ENCODE measurements at regions not wholly inside any gene's neighbourhood (a gene's known extent, or its start where the extent isn't known, plus 50 kb on each side); places are given as distances from the start of the nearest gene placed in this dataset.

- CTCF ChIA-PET = interaction anchor here (1.0 to 1.5 kb wide), 3 partner anchors 8 to 39 kb away, joined by 3 read pairs; no protein-coding TSS in a partner anchor
- POLR2A ChIA-PET = no interaction called here
- no peak for DNase-seq (ENCODE audit: extremely low spot score)
- TF ChIP-seq, protein P1, sequence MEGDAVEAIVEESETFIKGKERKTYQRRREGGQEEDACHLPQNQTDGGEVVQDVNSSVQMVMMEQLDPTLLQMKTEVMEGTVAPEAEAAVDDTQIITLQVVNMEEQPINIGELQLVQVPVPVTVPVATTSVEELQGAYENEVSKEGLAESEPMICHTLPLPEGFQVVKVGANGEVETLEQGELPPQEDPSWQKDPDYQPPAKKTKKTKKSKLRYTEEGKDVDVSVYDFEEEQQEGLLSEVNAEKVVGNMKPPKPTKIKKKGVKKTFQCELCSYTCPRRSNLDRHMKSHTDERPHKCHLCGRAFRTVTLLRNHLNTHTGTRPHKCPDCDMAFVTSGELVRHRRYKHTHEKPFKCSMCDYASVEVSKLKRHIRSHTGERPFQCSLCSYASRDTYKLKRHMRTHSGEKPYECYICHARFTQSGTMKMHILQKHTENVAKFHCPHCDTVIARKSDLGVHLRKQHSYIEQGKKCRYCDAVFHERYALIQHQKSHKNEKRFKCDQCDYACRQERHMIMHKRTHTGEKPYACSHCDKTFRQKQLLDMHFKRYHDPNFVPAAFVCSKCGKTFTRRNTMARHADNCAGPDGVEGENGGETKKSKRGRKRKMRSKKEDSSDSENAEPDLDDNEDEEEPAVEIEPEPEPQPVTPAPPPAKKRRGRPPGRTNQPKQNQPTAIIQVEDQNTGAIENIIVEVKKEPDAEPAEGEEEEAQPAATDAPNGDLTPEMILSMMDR (IDR thresholded peaks at IDR 0.05; ENCODE audit: control extremely low read depth, extremely low read depth, low read depth, missing control alignments) = no peak
Observed at GRCh38 chr6:147808640-147809039, 300.1 kb downstream of the SAMD5 start.

DNA sequence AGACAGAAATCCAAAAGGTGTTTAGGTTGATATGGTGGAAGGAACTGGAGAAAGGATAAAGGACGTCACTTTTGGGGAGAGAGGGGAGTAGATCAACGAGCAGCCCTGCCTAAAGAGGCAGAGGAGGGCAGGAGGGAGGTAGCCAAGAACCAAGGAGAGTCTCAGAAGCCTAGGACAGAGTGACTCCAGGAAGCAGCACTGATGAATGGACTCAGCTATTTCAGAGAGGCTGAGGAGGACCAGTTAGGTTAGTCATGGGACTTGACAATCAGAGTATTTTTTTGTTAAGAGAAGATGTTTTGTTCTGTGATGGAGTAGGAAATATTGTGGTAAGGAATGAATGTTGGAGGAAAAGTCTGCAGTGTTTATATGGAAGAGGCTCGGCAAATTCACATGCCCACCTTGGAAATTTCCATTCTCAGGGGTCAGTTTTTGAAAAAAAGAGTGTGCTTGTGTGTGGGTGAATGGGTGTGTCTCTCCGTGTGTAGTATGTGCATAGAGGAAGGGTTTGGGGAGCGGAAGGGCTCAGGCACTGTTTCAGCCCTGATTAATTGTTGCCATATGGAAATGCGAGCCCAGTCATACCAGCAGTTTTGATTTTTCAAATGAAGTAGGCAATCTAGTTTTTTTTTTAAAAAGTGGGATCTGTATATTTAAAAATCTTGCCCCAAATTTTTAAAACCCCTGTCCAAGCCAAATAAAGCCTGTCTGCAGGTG lies 303.6 kb downstream of the SAMD5 start:
- TF ChIP-seq, protein P1 (IDR thresholded peaks at IDR 0.05; ENCODE audit: control extremely low read depth, extremely low read depth, low read depth, missing control alignments) = no peak
- ChIA-PET POLR2A (no interaction called here), CTCF (no interaction called here)
- no peak for DNase-seq (ENCODE audit: extremely low spot score)

DNA sequence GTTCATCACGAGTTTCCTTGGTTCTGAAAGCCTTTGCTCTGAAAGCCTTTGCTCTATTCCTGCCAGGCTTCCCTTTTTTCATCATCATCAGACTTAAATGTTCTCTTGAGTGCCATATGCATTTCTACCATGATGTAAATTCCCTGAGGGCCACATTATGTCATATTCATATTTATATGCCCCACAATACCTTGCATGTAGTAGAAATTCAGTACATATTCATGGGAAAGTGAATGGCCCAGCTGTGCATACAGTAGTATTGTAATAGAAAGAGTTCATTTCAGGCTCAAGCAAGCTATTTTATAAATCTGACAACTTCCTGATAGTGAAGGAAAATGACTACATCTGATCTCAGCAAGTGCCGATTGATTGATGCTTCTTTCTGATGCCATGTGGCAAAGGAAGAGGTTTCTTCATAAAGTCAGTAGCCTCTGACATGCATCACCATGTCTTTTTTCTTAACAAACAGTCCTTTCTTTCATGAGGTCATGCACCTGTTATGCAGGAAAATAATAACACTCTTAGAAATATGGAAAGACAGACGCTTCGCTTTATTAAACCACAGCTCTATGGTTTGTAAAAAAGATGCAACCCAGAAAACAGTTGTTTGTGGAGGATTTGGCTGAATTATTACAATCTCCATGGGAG lies 308.7 kb downstream of the SAMD5 start:
- no peak for DNase-seq (ENCODE audit: extremely low spot score)
- ChIA-PET CTCF (interaction anchor here (0.7 kb wide), 1 partner anchor 9 kb away, joined by 3 read pairs; no protein-coding TSS in a partner anchor), POLR2A (no interaction called here)
- TF ChIP-seq, protein P1 (IDR thresholded peaks at IDR 0.05; ENCODE audit: control extremely low read depth, extremely low read depth, low read depth, missing control alignments) = no peak

- TF ChIP-seq, protein P1 (IDR thresholded peaks at IDR 0.05; ENCODE audit: control extremely low read depth, extremely low read depth, low read depth, missing control alignments) = no peak
- POLR2A ChIA-PET = no interaction called here
- DNase-seq (ENCODE audit: extremely low spot score) = no peak
- CTCF ChIA-PET = no interaction called here
Observed at GRCh38 chr6:147820520-147820919, 312.0 kb downstream of the SAMD5 start.

- POLR2A ChIA-PET = no interaction called here
- no peak for DNase-seq (ENCODE audit: extremely low spot score)
- TF ChIP-seq, protein P1 (IDR thresholded peaks at IDR 0.05; ENCODE audit: control extremely low read depth, extremely low read depth, low read depth, missing control alignments) = no peak
- CTCF ChIA-PET = no interaction called here
Observed at GRCh38 chr6:147821295-147821897, 312.9 kb downstream of the SAMD5 start.

DNA sequence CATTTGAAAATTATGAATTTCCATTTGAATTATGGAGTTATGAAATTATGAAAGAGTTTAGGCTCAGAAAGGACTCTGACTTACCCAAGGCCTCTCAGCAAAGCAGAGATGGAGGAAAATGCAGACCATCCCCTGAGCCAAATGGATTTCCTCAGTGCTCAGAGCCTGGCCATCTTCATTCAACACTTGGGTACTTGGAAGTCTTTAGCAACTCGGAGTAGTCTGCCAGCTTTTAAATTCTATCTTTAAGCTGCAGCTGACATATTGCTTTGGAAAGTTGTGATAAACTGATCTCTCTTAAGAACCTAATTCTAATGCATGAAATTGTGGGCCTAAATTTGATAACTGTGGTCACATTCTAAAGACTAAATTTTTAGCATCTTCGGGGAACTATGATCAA lies 315.4 kb downstream of the SAMD5 start:
- CTCF ChIA-PET = interaction anchor here (0.9 to 1.0 kb wide), 2 partner anchors 10 to 15 kb away, joined by 3 read pairs; no protein-coding TSS in a partner anchor

More for the DNA sequence above, 315.4 kb downstream of the SAMD5 start:
- no peak for DNase-seq (ENCODE audit: extremely low spot score)
- POLR2A ChIA-PET = no interaction called here
- TF ChIP-seq, protein P1 (IDR thresholded peaks at IDR 0.05; ENCODE audit: control extremely low read depth, extremely low read depth, low read depth, missing control alignments) = no peak

All from GM10248 (cell line).